ENCODE measurements at regions not wholly inside any gene's neighbourhood (a gene's known extent, or its start where the extent isn't known, plus 50 kb on each side); places are given as distances from the start of the nearest gene placed in this dataset.

GRCh38 chr16:79401157-79401556 lies 199.4 kb downstream of the MAF start:
- in situ Hi-C loops (cut with HindIII; ENCODE audit: extremely low pct_ligation_motif_present, low pct_unique_long_range_greater_than_20kb) (no loop called here), intact Hi-C loops (cut with micrococcal nuclease; ENCODE audit: unreplicated experiment) (no loop called here)
- no peaks in the 10 kb centered on the region for H3K27me3 ChIP-seq (ENCODE audit: control insufficient read depth in 1 of 2, insufficient read depth in 2 of 2, low read length in 2 of 2)
- H3K4me1 ChIP-seq (ENCODE audit: insufficient read depth, low read length): peaks cover 11% of the 10 kb centered on the region; the same call in 1 of the 2 replicates
- H3K4me3 ChIP-seq (replicated peaks in 1 of 3; ENCODE audit: insufficient read depth in 1 of 3, low read depth in 2 of 3, low read length in 3 of 3): no peak overlapping the region
- H4K20me1 ChIP-seq (ENCODE audit: insufficient read depth, low read length): no peaks in the 10 kb centered on the region
- 83% methylated on average over 4 of the region's 4 CpGs for WGBS (ENCODE audit: low lambda C conversion rate)
- no peak overlapping the region; the same call in 1 of the 2 replicates for H3K4me2 ChIP-seq (ENCODE audit: low read depth, low read length)
- BruUV-seq (replicated peaks): no TSS peak
- H3K27ac ChIP-seq (ENCODE audit: extremely low read length, insufficient read depth, low read length): no peak overlapping the region
- TF ChIP-seq ARNTL (CRISPR knock-in tag; IDR thresholded peaks at IDR 0.05) (no peak), ZNF160 (CRISPR knock-in tag; IDR thresholded peaks at IDR 0.05) (no peak), KAT2B (IDR thresholded peaks at IDR 0.05; ENCODE audit: borderline replicate concordance, low read depth, low read length) (no peak), ZNF432 (CRISPR knock-in tag; IDR thresholded peaks at IDR 0.05; ENCODE audit: borderline replicate concordance) (no peak), ATF7 (IDR thresholded peaks at IDR 0.05) (no peak), ATF7 (CRISPR knock-in tag; IDR thresholded peaks at IDR 0.05) (no peak), JDP2 (CRISPR knock-in tag; IDR thresholded peaks at IDR 0.05; ENCODE audit: borderline replicate concordance) (no peak), ARID5B (CRISPR knock-in tag; IDR thresholded peaks at IDR 0.05) (no peak), HDAC6 (IDR thresholded peaks at IDR 0.05; ENCODE audit: low read depth, low read length) (no peak), GFI1 (CRISPR knock-in tag; IDR thresholded peaks at IDR 0.05; ENCODE audit: borderline replicate concordance) (no peak), ZNF430 (CRISPR knock-in tag; IDR thresholded peaks at IDR 0.05) (no peak), ZNF569 (CRISPR knock-in tag; IDR thresholded peaks at IDR 0.05; ENCODE audit: borderline replicate concordance) (no peak)
- ChIA-PET CTCF (ENCODE audit: low intra/inter-chr PET ratio, low total read pairs) (no interaction called here), POLR2A (no interaction called here)
- H3K9me3 ChIP-seq (ENCODE audit: low read length): no peaks in the 10 kb centered on the region
- no peak overlapping the region for H3K9ac ChIP-seq (ENCODE audit: insufficient read depth, low read depth, low read length)
- ATAC-seq (no peak), DNase-seq (ENCODE audit: low spot score) (no peak), FAIRE-seq (no peak)
- no peaks in the 10 kb centered on the region for H3K36me3 ChIP-seq (replicated peaks in 1 of 2; ENCODE audit: control insufficient read depth in 1 of 2, insufficient read depth in 2 of 2, low read length in 2 of 2)
- H2AFZ ChIP-seq (ENCODE audit: low read length): no peak overlapping the region
- H3K79me2 ChIP-seq (ENCODE audit: insufficient read depth, low read length): no peaks in the 10 kb centered on the region
